Gastroesophageal sphincter (tissue), 3 donors: ENCODE measurements at regions not wholly inside any gene's neighbourhood (a gene's known extent, or its start where the extent isn't known, plus 50 kb on each side); places are given as distances from the start of the nearest gene placed in this dataset.

Experiments used
- EP300 ChIP-seq: sonication (generic); formaldehyde crosslinking; IDR thresholded peaks from one replicate; pipeline ENCODE4 v1.6.1; 2017; ENCODE audit warnings: antibody characterized with exemption, mild to moderate bottlenecking
- POLR2A ChIP-seq, 2 donors: fragments of 450-650 bp; IDR thresholded peaks; one replicate each; pipeline ENCODE4 v1.6.1; 2017; ENCODE audit warnings: antibody characterized with exemption in 2 of 2, mild to moderate bottlenecking in 2 of 2, moderate library complexity in 1 of 2
- POLR2AphosphoS5 ChIP-seq: sonication (generic); formaldehyde crosslinking; IDR thresholded peaks from one replicate; pipeline ENCODE4 v1.6.1; 2017; ENCODE audit warnings: antibody characterized with exemption
- TF ChIP-seq, protein P1 (sequence below), 4 experiments: fragments of 200-600 bp in 2 of 4; fragments of 450-650 bp in 2 of 4; sonication (generic) in 1 of 4; IDR thresholded peaks; one replicate each; pipeline ENCODE4 v1.5.1; 2017 to 2019; ENCODE audit warnings: antibody characterized with exemption in 4 of 4, mild to moderate bottlenecking in 2 of 4, moderate library complexity in 2 of 4

DNA sequence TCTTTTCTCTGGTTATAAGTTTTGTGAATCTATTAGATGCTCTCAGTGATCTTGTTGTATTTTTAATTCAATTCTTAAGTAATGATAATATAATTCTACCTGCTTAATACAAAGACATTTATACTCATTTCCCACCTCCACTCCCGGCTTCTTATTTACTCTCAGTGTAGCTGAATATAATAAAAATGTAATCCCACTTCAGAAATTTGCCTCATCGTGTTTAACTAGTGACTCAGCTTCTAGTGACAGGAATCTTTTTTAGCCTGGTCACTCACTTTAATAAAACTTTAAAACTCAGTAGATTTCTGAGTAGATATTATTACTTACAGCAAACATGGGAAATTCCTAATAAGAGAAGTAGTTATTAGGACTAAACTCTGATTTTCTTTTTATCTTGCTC lies 1506.2 kb upstream of the LRRTM3 start:
- TF ChIP-seq, protein P1, sequence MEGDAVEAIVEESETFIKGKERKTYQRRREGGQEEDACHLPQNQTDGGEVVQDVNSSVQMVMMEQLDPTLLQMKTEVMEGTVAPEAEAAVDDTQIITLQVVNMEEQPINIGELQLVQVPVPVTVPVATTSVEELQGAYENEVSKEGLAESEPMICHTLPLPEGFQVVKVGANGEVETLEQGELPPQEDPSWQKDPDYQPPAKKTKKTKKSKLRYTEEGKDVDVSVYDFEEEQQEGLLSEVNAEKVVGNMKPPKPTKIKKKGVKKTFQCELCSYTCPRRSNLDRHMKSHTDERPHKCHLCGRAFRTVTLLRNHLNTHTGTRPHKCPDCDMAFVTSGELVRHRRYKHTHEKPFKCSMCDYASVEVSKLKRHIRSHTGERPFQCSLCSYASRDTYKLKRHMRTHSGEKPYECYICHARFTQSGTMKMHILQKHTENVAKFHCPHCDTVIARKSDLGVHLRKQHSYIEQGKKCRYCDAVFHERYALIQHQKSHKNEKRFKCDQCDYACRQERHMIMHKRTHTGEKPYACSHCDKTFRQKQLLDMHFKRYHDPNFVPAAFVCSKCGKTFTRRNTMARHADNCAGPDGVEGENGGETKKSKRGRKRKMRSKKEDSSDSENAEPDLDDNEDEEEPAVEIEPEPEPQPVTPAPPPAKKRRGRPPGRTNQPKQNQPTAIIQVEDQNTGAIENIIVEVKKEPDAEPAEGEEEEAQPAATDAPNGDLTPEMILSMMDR (IDR thresholded peaks at IDR 0.05): no peak
- TF ChIP-seq POLR2A (IDR thresholded peaks at IDR 0.05) (no peak), POLR2AphosphoS5 (no peak), EP300 (no peak)
